GM19452 (cell line): ENCODE measurements at regions not wholly inside any gene's neighbourhood (a gene's known extent, or its start where the extent isn't known, plus 50 kb on each side); places are given as distances from the start of the nearest gene placed in this dataset.
"Not testable (repeated sequence)": the region's sequence is repeated elsewhere in the genome, so short reads cannot be mapped to it uniquely, and the experiment has no call there.

Experiments used
- ATAC-seq: cut with Tn5 transposase; IDR thresholded peaks from one replicate; pipeline ENCODE4 v1.9.1; 2021; ENCODE audit not compliant: unreplicated experiment

GRCh38 chr3:178967177-178967532 is 104.5 kb downstream of the ZMAT3 start:
- ATAC-seq = peak; percentile 24

GRCh38 chr3:178966299-178967176 is 105.1 kb downstream of the ZMAT3 start:
- ATAC-seq = peak; percentile 46

GRCh38 chr3:178964551-178964950 is 107.1 kb downstream of the ZMAT3 start:
- no peak for ATAC-seq

- ATAC-seq = no peak
Measured at GRCh38 chr3:178960918-178961317, 110.7 kb downstream of the ZMAT3 start.

GRCh38 chr3:178960181-178960580 is 111.4 kb downstream of the ZMAT3 start:
- ATAC-seq = no peak

GRCh38 chr3:178950676-178951075 is 120.9 kb downstream of the ZMAT3 start:
- ATAC-seq = no peak

- no peak for ATAC-seq
Measured at GRCh38 chr3:178949896-178950295, 121.7 kb downstream of the ZMAT3 start.

- ATAC-seq = no peak
Measured at GRCh38 chr3:178948546-178948945, 123.1 kb downstream of the ZMAT3 start.

GRCh38 chr3:178947738-178948137 is 123.9 kb downstream of the ZMAT3 start:
- ATAC-seq = no peak

GRCh38 chr3:178942261-178942660 is 129.3 kb downstream of the ZMAT3 start:
- ATAC-seq = not testable (repeated sequence)

- ATAC-seq = no peak
Measured at GRCh38 chr3:178930116-178930515, 141.5 kb downstream of the ZMAT3 start.

GRCh38 chr3:178916223-178916622 is 155.4 kb downstream of the ZMAT3 start:
- no peak for ATAC-seq

- no peak for ATAC-seq
Measured at GRCh38 chr3:178915365-178915764, 156.2 kb downstream of the ZMAT3 start.

GRCh38 chr3:178907081-178907480 is 164.5 kb downstream of the ZMAT3 start:
- ATAC-seq = no peak

GRCh38 chr3:178901204-178901603 is 170.4 kb downstream of the ZMAT3 start:
- ATAC-seq = no peak

- ATAC-seq = no peak
Measured at GRCh38 chr3:178900029-178900646, 171.5 kb downstream of the ZMAT3 start.

GRCh38 chr3:178895178-178895789 is 176.3 kb downstream of the ZMAT3 start:
- no peak for ATAC-seq
